Renal cortical epithelial cell (primary cell): ENCODE measurements at regions not wholly inside any gene's neighbourhood (a gene's known extent, or its start where the extent isn't known, plus 50 kb on each side); places are given as distances from the start of the nearest gene placed in this dataset.

ENCODE experiments used
- DNase-seq: peaks from one replicate; pipeline ENCODE4 v3.0.0-alpha.2; 2011; ENCODE audit warnings: low read depth

DNA sequence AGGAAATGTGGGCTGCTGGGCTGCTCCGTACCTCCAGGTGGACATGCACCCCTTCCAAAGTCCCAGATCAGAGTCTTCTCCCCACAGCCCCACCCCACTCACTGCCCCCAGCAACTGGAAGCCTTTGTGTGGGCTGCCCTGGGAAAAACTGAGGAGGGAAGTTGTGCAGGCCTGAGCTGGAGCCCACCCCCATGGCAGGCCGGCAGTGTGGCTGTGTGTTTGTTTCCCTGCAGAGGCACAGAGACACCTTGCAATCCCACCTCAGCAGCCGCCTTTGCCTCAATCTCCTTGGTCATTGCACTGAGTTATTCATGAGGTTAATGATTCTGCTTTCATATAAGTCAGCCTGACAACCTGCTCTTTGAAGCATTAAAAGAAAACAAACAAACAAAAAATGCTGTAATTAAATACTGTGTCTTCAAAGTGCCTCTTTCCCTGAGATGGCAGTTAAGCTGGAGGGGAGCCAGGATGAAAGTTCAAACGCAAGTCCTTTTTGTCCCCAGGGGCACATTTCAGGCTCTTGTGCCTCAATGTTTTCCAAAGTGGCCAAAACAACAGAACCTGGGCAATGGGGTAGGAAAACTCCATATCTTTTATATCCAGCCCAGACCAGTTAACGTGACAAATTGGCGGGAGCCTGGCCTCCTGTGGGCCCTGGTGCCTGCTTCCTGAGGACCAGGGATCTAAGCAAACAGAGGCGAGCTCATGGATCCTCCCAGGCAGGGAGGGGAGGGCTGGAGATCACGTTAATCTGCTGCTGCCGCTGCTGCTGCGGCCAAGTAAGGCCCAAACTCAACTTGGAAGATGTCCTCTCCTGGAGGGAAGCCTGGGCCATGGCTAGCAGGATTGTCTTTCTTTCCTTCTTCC, 51.9 kb upstream of the TSPAN11 start:
- peak; percentile 65 for DNase-seq

DNA sequence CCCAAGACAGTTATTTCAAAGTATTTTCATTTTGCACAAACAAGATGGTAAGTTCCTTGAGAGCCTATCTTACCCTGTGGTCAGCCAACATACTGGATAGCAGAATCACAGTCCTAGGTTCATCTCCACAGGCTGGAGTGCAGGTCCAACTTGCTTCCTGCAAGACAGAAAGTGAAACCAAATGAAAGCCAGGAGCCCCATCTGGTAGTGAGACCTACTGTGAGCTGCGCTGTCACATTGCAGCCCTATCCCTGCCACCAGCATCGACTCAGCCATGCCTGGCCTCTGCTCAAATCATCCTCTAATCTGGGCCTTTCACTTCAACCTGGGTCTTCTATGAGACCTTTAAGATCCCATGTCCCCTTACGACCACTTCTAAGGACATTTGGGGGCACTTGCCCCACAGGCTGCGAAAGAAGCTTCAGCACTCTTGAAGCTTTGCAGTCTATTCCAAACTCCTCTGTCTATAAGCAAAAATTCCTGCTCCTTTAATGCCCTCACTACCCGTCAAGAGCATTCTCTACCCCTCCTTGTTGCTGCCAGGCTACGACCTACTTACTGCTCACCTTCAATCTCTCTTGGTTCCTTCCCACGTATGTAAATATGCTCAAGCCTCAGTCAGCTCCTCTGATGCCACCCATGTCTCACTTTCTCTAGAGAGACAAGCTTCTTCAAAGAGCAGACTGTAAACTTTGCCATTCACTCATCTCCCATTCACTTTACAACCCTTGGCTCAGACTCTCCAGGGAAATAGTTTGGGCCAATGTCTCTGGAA, 55.9 kb upstream of the TSPAN11 start:
- no peak for DNase-seq

DNA sequence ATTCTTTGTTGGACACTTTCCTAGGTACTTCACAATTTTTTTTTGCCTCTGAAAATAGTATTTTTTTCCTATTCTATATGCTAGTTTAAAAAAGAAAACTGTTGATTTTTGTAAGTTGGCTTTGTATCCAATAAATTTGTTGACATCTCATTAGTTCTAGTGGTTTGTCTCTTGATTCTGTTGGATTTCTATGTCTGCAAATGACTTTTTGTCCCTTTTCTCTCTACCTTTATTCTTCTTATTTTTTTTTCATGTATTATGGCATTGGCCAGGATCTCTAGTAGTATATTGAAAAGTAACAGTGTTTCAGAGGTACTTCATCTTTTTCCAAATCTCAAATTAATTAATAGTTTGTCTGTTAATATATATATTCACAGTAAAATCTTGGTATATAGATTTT, 59.1 kb upstream of the TSPAN11 start:
- DNase-seq, result no peak

DNA sequence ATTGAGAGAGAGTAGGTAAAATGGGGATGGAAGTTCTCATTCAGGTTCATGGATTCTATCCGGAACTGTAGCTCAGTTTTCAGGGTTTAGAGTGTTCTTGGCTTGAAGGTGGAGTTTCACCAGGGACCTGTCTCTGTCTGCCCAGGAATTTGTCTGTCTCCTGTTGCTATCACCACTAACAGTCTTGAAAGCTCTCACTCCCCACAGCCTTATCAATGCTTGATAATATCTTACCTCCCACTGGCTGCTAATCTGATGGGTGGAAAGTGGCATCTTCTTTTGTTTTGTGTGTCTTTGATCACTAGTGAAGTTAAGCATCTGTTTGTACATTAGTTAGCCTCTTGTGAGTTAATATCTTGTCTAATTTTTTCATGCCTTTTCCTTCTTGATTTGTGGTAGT, 60.3 kb upstream of the TSPAN11 start:
- no peak for DNase-seq

DNA sequence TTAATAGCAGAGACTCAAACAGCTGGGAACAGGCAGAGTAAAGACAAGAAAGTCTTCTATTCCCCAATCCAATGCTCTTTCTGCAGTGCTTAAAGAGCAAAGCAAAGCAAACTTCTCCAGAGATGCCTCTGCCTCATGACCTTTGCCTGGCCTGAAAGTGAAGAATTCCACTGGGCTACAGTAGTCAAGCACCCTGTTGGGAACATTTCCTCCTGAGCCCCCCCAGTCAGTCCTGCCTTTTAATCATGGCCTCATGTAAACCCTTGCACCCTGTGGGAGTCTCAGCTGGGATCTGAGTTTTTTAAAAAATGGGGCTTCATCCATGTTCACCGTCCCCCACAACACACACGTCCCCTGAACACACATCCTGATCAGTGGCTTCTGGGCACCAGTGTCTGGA, 62.7 kb upstream of the TSPAN11 start:
- DNase-seq, result no peak

DNA sequence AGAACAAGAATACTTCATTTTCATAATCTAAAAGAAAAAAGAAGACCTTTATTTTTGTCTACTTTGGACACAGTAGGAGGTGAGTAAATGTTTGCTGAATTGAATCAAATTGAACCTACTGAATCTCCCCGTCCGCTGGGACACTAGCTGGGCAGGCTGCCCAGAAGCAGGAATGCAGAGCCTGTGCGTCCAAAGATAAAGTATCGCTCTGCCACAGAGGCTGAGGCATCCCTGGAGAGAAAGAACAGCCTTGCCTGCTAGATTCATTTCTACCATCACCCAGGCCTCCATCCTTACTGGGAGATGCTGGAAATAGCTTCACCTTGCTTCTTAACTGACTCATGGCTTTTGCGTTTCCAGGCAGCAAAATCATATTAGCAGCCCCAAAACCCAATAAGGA, 64.1 kb upstream of the TSPAN11 start:
- no peak for DNase-seq

DNA sequence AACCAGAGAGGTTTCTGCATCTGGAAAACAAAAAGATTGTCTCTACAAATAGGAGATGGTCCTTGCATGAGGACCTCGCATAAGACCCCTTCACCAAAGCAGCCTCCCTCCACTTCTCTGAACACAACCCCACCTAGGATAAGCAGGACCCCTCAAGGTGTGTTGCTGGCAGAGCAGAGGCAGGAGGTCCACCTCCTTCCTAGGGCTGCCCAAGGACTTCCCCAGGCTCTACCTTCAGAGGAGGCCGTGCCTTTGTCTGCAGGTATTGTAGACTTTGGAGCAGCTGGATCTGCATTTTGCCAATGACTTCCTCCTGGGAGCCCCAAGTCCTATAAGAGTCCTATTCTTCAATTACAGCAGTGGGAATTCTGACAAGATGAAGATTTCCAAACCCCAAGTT, 67.3 kb upstream of the TSPAN11 start:
- DNase-seq, result no peak

DNA sequence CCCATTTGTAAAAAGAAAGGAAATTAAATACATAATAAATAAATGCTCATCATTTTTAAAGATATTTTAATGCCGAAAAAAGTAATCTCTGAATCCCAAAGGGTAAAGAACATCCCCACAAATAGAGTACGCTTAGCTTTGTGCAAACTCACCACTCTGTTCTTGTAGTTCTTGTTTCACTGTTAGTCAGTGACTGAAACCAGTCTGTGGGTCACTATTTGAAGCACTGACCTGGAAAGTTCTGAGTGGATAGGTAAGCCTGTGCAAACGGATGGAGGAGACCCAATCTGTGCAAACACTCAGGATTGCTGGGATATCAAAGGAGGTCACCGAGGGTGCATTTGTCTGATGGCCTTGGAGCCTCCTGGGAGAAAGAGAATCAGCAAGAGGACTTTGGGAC, 68.1 kb upstream of the TSPAN11 start:
- no peak for DNase-seq

DNA sequence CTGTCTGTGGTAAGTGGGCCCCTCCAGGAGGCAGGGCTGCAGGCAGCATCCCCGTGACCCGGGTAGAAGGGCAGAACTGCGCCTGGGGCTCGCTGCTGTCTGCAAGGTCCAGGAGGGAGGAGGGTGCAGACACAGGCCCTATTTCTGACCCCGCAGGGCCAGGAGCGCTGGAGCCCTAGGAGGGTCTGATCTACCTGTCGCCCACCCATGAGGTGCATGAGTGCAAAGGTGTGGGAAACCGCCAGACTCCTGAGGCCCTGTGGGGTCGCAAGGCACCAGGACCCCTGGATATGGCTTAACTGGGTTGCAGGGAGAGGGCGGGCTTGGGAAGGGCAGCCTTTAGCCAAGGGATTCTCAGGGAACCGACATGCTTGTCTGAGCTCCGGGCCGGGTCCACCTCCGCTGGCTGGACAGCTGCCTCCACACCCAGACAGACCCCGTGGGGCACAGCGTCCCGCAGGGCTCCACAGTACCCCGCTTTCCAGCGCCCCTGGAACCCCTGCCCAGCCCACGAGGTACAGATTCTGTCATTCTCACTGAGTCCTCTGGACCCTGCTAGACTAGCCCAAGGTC, 72.9 kb upstream of the TSPAN11 start:
- no peak for DNase-seq

DNA sequence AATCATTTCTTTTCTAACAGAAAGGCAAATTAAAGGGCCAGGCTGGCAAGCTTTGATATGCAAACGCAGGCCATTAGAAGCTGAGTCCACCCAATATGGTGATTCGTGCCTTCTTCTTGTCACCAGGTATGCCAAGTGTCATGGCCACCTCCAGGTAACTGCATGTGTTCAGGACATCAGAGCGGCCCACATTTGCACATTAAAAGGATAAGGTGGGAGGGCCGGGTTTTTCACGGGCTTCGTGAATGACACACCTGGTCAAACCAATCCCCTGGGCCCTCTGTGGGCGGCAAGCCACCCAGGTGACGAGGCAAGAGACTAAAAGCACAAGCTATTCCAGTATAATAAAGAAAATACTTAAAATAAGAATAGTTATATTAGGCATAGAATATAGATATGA, 75.9 kb upstream of the TSPAN11 start:
- DNase-seq, result no peak

DNA sequence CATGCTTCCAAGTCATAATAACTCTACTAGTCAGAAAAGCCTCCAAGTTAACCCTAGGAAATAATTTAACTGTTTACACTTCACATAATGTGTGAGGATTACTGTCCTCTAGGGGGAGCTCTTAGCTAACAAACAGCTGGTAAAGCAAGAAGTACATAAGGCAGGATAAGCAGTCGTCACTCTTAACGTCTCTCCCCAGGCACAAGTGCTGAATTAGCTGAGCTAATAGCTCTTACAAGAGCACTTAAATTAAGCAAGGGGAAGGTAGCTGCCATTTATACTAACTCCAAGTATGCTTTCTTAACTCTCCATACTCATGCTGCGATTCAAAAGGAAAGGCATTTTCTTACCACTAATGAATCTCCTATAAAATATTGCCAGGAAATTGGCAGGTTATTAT, 79.3 kb upstream of the TSPAN11 start:
- peak; percentile 62 for DNase-seq

DNA sequence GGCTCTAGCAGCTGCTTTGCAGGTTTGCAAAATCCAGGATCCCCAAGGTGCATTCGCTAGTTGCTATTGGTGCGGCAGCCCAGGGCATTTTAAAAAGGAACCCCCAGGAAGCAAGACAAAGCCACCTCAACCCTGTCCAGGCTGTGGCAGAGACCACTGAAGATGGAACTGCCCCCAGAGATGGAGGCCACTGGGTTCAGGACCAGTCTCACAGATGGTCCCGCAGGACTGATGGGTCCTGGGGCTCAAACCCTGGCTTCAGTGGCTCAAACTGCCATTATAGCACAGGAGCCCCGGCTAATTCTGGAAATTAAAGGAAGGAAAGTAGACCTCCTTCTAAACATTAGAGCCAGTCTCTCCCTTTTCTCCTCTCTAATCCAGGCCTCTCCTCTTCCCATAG, 79.8 kb upstream of the TSPAN11 start:
- DNase-seq, result no peak

DNA sequence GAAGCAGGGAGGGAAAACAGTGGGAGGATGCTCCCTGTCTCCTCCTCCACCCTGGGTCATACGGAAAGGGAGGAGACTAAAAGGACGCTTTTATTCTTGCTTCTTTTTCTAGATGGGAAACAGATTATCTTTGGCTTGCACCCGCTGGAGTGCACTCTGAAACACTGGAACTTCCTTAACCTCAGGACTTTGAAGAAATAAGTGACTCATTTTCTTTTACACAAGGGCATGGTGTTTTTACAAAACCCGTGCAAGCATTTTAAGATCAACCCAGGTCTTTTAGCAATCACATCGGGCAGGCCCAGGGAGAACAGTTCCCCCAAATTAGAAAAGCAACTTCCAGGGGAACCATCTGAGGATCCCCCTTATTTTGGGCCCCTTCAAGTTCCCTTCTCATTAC, 80.9 kb upstream of the TSPAN11 start:
- DNase-seq, result no peak

DNA sequence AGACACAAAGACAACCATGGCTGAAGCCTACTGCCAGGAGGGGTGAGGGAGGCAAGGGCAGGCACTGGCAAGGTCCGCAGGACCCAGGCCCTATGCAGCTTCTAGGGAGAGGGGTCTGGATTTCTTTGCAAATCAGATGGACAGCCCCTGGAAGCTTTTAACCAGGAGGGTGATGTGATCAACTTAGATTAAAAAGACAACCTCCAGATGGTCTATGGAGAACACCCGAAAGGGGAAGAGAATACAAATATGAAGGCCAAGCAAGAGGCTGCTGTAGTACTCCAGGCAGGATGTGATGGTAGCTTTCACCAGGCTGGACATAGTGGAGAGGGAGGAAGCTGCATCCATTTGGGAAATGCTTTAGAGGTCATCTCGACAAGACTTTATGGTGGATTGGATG, 83.3 kb upstream of the TSPAN11 start:
- DNase-seq, result no peak

DNA sequence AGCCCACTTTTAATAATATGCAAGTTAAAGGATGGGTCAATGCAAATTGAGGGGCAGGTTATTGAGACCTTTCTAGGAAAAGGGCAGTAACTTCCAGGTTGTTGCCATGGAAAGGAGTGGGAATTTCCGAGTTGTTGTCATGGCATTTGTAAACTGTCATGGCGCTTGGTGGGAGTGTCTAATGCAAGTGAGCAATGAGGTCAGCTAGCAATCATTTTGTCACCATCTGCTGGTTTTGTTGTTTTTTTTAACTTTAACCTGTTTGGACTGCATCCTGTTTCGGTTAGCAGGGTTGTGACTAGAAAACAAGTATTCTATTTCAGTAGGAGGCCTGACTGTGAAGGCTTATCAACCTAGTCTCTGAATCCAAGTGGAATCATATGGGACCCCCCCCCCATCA, 85.8 kb upstream of the TSPAN11 start:
- peak; percentile 9 for DNase-seq

DNA sequence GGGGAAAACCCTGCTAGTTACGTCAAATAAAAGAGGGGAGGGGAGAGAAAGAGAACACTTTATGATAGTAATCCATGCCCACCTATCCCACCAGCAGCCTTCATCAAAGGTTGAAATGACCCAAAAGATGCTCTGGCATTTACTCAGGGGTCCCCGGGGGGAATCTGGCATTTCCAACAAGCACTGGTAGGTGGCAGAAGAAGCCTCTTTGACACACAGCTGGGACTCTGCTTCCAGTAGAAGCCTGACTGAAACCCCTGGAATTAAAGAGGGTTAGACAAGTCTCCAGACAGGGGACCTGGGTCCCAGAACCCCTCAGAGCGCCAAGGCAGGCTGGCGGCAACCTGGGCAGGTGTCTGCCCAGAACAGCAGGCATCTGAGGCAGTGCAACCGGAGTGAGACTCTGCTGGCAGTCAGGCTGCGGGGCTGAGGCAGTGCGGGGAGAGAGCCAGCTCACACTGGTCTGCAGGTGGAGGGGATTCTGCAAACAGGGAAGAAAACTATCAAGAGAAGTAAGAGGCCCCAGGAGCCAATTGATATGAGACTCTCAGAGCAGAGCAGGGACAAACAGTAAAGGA, 85.0 kb upstream of the CAPRIN2 start:
- DNase-seq, result no peak

DNA sequence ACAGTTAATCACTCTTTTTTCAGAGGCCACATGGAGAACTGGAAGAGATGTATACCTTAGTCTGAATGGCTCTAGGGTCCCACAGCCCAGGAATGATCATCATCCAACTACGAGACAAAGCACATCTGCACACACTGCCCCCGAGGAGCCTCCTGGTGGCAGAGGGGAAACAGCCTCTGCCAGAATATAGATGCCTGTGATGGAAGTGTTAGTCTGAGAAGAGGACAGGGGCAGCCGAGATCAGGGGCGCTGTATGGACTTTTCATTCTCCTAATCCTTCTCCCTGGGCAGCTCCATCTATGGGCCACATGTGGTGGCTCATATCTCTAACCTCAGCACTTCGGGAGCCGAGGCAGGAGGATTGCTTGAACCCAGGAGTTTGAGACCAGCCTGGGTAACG, 82.8 kb upstream of the CAPRIN2 start:
- DNase-seq, result no peak

DNA sequence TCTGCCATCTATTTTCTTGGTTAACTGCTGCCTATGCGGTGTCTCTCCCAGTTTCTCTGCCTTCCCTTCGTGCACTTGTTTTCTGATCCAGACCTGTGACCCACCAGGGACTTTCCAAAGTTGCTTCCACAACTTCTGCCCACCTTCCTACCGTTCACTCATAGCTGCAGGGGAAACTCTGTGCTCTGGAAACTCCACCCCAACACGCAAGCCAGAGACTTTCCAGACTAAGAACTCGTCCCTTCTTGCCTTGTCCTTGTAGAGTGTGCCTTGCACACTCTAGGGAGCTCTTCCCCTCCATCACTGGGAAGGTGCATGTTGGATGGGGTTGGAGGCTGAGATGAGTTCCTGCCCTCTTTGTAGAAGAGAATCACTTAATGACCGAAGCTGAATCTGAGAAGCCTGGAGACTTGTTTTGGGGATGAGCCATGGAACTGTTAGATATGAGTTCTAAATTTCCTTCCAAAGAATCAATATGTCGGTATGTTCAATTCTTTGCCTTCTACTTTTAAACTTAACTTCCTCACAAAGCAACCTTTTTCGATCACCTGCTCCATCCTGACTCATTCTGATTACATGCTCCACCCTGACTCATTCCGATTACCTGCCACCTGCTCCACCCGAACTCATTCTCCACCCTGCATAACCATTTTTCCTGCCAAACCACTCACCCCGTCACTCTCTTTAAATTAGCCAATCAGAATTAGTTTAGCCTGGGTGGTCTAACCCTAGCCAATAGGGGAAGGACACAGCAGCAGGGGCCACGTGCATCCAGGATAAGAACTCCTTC, 82.1 kb upstream of the CAPRIN2 start:
- DNase-seq, result no peak

DNA sequence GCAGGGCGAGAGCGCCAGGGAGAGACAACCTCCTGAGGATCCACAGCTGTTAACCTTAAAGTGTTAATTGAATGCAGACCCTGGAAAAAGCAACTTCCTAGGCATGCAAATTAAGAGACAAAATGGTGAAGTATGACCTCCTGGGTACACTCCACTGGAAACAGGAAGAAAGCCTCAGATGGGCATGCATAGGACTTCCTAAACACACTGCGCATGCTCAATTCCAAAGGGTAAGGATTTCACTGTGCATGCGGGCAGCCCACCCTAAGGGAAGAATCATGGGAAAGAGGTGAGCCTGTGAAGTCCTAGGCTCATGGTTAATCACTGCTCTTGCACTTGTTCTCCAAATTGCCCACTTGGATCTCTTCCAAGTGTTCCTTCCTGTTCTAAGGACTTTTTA, 80.5 kb upstream of the CAPRIN2 start:
- no peak for DNase-seq

DNA sequence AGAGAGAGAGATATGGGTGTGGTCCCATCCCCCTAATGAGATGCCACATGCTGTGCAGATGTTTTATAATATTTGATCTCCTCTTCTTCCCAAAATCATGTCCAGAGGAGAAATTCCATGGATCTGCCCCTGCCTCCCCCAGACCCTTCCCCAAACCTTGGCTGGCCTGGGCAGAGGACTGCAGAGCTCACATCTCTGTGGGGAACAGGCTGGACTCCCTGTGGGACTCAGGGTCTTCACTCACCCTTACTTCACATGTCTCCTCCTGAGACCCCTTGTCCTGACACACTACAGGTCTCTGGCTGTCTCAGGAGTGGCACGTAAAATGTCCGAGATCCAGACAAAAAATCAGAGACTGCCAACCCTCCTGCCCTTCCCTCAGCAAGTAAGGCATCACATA, 76.0 kb upstream of the CAPRIN2 start:
- no peak for DNase-seq

DNA sequence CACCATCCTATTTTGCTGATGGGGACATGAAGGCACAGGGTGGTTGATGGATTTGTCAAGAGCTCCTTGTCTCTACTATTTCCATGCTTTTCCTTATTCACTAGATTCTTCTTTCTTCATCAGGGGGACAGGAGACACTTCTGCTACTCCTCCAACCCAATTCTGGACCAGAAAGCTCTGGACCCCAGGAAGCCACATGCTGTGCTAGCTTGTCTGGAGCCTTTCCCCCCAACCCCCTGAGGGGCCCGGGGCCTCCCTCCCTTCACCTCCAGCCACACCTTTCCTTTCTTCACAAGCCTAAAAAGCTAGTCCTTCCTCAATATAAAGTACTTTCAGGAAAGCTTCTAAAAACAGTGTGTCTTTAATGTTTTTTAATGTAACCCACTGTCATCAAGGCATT, 75.1 kb upstream of the CAPRIN2 start:
- no peak for DNase-seq

DNA sequence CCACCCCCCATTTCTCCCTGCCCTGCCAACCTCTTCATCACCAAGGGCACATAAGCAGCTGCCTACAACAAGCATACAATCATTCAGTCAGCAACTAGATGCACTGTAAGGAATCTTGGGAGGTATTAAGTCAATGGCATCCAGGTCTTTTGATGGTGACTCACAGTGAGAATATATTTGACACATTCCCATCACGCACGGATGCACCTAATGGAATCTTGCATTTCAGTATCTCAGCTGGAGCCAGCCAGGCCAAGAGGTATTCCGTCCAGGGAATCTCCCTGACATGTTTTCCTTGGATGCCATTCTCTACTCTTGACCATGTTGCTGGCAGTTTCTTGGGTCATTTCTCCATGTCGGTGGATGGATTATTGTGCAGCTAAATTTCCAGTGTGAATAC, 73.9 kb upstream of the CAPRIN2 start:
- DNase-seq, result peak; percentile 90
